GM18951 (cell line): ENCODE measurements at regions not wholly inside any gene's neighbourhood (a gene's known extent, or its start where the extent isn't known, plus 50 kb on each side); places are given as distances from the start of the nearest gene placed in this dataset.
"Not testable (repeated sequence)": the region's sequence is repeated elsewhere in the genome, so short reads cannot be mapped to it uniquely, and the experiment has no call there.

Experiments used
- POLR2A ChIP-seq: IDR thresholded peaks from 4 replicates; pipeline ENCODE4 v1.6.1; 2011; ENCODE audit warnings: mild to moderate bottlenecking; ENCODE audit not compliant: insufficient read length, insufficient read depth; ENCODE audit errors: extremely low read depth
- in situ Hi-C: fragments of 300-500 bp; cut with MboI; formaldehyde crosslinking; loops from one replicate; pipeline ENCODE4 v1.12.0; 2022; ENCODE audit warnings: low sequenced_read_pairs, mixed read lengths, inconsistent platforms; ENCODE audit not compliant: unreplicated experiment

DNA sequence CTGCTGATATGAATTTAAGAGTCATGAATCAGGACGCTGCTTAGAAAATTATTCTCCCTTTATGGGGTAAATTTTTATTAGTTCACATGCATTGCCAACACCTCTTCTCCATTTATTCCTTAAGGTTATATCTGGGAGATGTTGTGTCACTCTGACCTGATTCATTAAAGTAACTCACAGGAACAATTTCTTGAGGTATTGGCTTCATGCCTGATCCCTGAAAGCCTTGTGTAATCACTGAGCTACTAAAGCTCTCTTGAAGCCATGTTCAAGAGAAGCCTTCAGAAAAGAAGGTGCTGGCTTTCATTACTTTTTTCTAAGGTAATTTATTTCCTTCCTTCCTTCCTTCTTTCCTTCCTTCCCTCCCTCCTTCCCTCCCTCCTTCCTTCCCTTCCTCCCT is 420.6 kb downstream of the RAB38 start:
- TF ChIP-seq POLR2A, result no peak
- in situ Hi-C loops, result no loop called here

DNA sequence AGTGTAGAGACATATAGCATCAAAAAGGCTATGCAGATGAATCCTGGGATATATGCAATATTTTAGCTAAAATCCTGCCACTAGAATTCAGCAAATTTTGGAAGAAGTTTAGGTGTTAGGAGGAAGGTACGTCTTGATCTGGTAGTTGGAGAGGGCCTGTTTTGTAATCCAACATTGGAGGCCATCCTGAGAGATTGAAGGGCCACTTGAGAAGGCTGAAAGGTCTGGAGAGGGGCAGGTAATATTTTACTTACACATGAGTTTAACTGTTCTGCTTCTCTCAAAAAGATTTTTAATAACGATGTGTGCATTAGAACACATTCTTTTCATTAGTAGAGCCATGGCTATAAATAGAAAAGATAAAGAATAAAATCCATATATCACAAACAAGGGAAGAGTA is 422.1 kb downstream of the RAB38 start:
- TF ChIP-seq POLR2A, result no peak
- in situ Hi-C loops, result no loop called here

- in situ Hi-C loops, result no loop called here
These were observed 432.2 kb downstream of the RAB38 start for GRCh38 chr11:87743007-87743406.

GRCh38 chr11:87740968-87741367 is 434.3 kb downstream of the RAB38 start:
- in situ Hi-C loops, result no loop called here
- no peak for TF ChIP-seq POLR2A

More at GRCh38 chr11:87743007-87743406, 432.2 kb downstream of the RAB38 start:
- TF ChIP-seq POLR2A, result no peak

GRCh38 chr11:87740451-87740850 is 434.8 kb downstream of the RAB38 start:
- TF ChIP-seq POLR2A, result no peak
- in situ Hi-C loops, result no loop called here

DNA sequence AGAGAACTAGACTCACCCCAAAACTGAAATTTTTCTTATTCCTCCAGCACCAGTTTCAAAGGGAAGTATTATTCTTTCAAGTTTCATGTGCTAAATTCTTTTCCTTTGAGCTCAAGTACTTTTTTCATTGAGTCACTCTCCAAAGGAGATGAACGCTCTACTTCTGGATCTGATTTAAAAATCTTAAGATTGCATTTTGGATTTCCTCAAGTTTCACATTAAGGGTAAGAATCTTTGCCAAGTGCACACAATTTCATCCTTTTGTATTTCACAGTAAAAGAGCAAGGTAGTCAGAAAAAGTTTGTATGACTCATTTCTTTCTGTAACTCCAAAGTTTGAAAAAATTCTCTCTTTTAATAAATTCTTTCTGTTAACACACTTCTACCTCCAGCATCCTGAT is 435.5 kb downstream of the RAB38 start:
- in situ Hi-C loops, result no loop called here

DNA sequence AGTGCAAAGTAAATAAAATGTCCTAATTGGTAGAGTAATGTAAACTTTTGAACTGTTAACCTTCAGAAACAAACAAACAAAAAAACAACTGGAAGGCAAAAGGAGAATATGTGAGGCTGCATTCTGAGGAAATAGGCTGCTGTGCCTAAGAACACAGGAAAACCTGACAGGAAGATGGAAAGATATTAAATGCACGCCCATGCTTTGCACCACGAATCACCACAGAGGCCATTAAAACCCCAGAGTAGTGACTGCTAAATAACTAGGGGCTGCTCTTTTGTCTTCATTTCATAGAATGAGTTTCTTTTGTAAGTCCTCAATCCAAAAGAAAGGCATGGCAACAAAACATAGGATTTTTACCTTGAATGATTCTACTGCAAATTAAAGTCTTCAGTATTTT is 436.0 kb downstream of the RAB38 start:
- TF ChIP-seq POLR2A, result no peak
- in situ Hi-C loops, result no loop called here

More for the DNA sequence above, 435.5 kb downstream of the RAB38 start:
- no peak for TF ChIP-seq POLR2A

- in situ Hi-C loops, result no loop called here
- no peak for TF ChIP-seq POLR2A
These were observed 438.3 kb downstream of the RAB38 start for GRCh38 chr11:87736928-87737327.

DNA sequence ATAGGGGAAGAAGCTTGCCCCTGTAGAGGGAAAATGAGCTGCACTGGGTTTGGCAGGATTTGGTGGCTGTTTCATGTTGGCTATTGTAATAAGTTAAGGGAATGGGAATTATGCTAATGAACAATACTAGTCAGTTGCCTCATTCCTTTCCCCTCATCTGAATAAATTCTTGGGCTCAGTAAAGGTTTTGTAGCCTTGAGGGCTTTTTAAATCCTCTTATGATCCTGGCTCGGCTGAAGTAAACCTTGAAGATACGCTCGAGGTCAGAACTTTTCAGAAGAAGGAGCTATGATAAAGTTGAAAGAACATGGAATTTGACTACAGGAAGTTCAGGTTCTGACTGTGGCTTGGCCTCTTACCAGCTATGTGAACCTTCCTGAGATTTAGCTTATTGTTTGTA is 448.7 kb downstream of the RAB38 start:
- in situ Hi-C loops, result no loop called here

DNA sequence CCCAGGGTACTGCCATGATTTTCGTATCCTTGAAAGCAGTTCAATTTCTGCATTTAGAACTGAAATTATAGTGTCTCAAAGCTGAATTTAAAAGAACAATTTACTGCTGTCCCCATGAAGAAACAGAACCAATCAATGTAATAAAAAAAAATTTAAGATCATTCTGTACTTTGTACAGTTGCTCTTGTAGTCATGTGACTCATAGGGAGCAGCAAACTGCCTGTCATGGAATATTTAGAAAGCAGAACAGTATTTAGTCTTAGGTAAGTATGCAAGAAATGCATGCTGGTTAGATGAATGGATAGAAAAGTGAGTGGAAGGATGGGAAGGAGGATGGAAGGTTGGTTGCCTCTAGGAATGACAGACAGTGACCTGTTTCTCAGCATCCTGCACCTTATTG is 450.9 kb downstream of the RAB38 start:
- TF ChIP-seq POLR2A, result no peak
- in situ Hi-C loops, result no loop called here

More for the DNA sequence above, 448.7 kb downstream of the RAB38 start:
- no peak for TF ChIP-seq POLR2A

GRCh38 chr11:87722756-87723565 is 452.3 kb downstream of the RAB38 start:
- TF ChIP-seq POLR2A, result no peak
- in situ Hi-C loops, result no loop called here

GRCh38 chr11:87719326-87720073 is 455.7 kb downstream of the RAB38 start:
- TF ChIP-seq POLR2A, result no peak
- in situ Hi-C loops, result no loop called here

- in situ Hi-C loops, result no loop called here
- no peak for TF ChIP-seq POLR2A
These were observed 462.4 kb downstream of the RAB38 start for GRCh38 chr11:87712802-87713202.

- no peak for TF ChIP-seq POLR2A
- in situ Hi-C loops, result no loop called here
These were observed 462.9 kb downstream of the RAB38 start for GRCh38 chr11:87712391-87712790.

GRCh38 chr11:87703589-87703988 is 471.7 kb downstream of the RAB38 start:
- in situ Hi-C loops, result not testable (repeated sequence)
